H1 (cell line): ENCODE measurements at regions not wholly inside any gene's neighbourhood (a gene's known extent, or its start where the extent isn't known, plus 50 kb on each side); places are given as distances from the start of the nearest gene placed in this dataset.

Experiments used
- ATF3 ChIP-seq: IDR thresholded peaks from 2 replicates; pipeline ENCODE4 v1.6.1; 2011; ENCODE audit warnings: low read depth, mild to moderate bottlenecking, low read length; ENCODE audit not compliant: insufficient read depth
- TF ChIP-seq, protein P1 (sequence below), 3 experiments: IDR thresholded peaks; 1 replicate in 2 of 3; 2 replicates in 1 of 3; pipeline versions ENCODE4 v1.5.1 to v1.6.1; 2011; ENCODE audit warnings: low read length in 3 of 3, mild to moderate bottlenecking in 3 of 3, inconsistent platforms in 2 of 3, low read depth in 1 of 3, moderate library complexity in 1 of 3; ENCODE audit not compliant: insufficient read depth in 1 of 3; ENCODE audit errors: control extremely low read depth in 1 of 3

GRCh38 chrX:137236837-137237236, 203.0 kb upstream of the GPR101 start:
- TF ChIP-seq ATF3 = no peak
- TF ChIP-seq, protein P1, sequence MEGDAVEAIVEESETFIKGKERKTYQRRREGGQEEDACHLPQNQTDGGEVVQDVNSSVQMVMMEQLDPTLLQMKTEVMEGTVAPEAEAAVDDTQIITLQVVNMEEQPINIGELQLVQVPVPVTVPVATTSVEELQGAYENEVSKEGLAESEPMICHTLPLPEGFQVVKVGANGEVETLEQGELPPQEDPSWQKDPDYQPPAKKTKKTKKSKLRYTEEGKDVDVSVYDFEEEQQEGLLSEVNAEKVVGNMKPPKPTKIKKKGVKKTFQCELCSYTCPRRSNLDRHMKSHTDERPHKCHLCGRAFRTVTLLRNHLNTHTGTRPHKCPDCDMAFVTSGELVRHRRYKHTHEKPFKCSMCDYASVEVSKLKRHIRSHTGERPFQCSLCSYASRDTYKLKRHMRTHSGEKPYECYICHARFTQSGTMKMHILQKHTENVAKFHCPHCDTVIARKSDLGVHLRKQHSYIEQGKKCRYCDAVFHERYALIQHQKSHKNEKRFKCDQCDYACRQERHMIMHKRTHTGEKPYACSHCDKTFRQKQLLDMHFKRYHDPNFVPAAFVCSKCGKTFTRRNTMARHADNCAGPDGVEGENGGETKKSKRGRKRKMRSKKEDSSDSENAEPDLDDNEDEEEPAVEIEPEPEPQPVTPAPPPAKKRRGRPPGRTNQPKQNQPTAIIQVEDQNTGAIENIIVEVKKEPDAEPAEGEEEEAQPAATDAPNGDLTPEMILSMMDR (IDR thresholded peaks at IDR 0.05; ENCODE audit: control extremely low read depth in 1 of 3, insufficient read depth in 1 of 3, low read depth in 1 of 3, low read length in 3 of 3) = no peak
